GM12878 (cell line): ENCODE measurements at regions not wholly inside any gene's neighbourhood (a gene's known extent, or its start where the extent isn't known, plus 50 kb on each side); places are given as distances from the start of the nearest gene placed in this dataset.

Source experiments
- ATAC-seq: fragments of 200-7000 bp; cut with Tn5 transposase; 3 replicates; pipeline ENCODE4 v1.9.1; 2020; ENCODE audit warnings: mild to moderate bottlenecking, moderate library complexity
- BruUV-seq: library from RNA; stranded (reverse); fragments of 400-500 nt; replicated peaks from 2 replicates; lab custom pipeline; 2021; lab: Mats Ljungman, UMichigan
- CTCF ChIA-PET: fragments of 300-600 bp; sonication (Branson Sonifier 250); formaldehyde crosslinking; extraction: SDS; loops from one replicate; lab custom pipeline; 2021; ENCODE audit warnings: inconsistent platforms; lab: Yijun Ruan, JAX
- POLR2A ChIA-PET: fragments of 350-600 bp; formaldehyde crosslinking; extraction: SDS; loops from one replicate; lab custom pipeline; 2021; ENCODE audit warnings: inconsistent platforms; lab: Charles Lee
- RAD21 ChIA-PET: fragments of 300-600 bp; sonication (Branson Sonifier 250); formaldehyde crosslinking; loops from one replicate; lab custom pipeline; 2023; ENCODE audit warnings: antibody characterized with exemption; ENCODE audit not compliant: unreplicated experiment; lab: Charles Lee
- SMC1A ChIA-PET: fragments of 300-600 bp; sonication (Branson Sonifier 250); formaldehyde crosslinking; loops from one replicate; lab custom pipeline; 2023; ENCODE audit not compliant: unreplicated experiment, uncharacterized antibody; lab: Charles Lee
- DNase-seq: peaks from one replicate; pipeline ENCODE4 v3.0.0-alpha.2; 2011; ENCODE audit warnings: low read depth, low spot score
- FAIRE-seq: peaks from 3 replicates; lab custom pipeline; 2011; peaks lifted over from hg19 to GRCh38; lab: Jason Lieb, UNC
- H2AFZ ChIP-seq: 2 replicates; pipeline ENCODE4 v1.6.0; 2011; ENCODE audit warnings: low read depth, low read length, control low read depth; ENCODE audit not compliant: control insufficient read depth
- H3K27ac ChIP-seq: 2 replicates; pipeline ENCODE4 v1.5.1; 2011; ENCODE audit warnings: control low read depth; ENCODE audit not compliant: control insufficient read depth, insufficient read depth
- H3K27me3 ChIP-seq, 2 experiments: replicated peaks in 1 of 2; 2 replicates each; pipeline versions ENCODE4 v1.6.0 to v1.6.1; 2011; ENCODE audit warnings: low read length in 1 of 2; ENCODE audit not compliant: control insufficient read depth in 2 of 2, insufficient read depth in 2 of 2
- H3K36me3 ChIP-seq, 2 experiments: 2 replicates each; pipeline ENCODE4 v1.5.1; 2011; ENCODE audit warnings: low read length in 1 of 2; ENCODE audit not compliant: control insufficient read depth in 2 of 2, insufficient read depth in 2 of 2
- H3K4me1 ChIP-seq: 2 replicates; pipeline ENCODE4 v1.6.1; 2011; ENCODE audit warnings: mild to moderate bottlenecking, low read length, moderate library complexity, mixed read lengths; ENCODE audit not compliant: control insufficient read depth, insufficient read depth
- H3K4me2 ChIP-seq: 2 replicates; pipeline ENCODE4 v1.6.0; 2011; ENCODE audit warnings: control low read depth; ENCODE audit not compliant: control insufficient read depth, insufficient read depth
- H3K4me3 ChIP-seq: fragments of 200-600 bp; sonication (generic); 2 replicates; pipeline ENCODE4 v1.5.1; 2016
- H3K79me2 ChIP-seq: 2 replicates; pipeline ENCODE4 v1.6.0; 2011; ENCODE audit warnings: low read length; ENCODE audit not compliant: control insufficient read depth, insufficient read depth
- H3K9ac ChIP-seq: 2 replicates; pipeline ENCODE4 v1.8.0; 2011; ENCODE audit warnings: low read length, control low read depth, mixed read lengths; ENCODE audit not compliant: control insufficient read depth, insufficient read depth
- H3K9me3 ChIP-seq: replicated peaks from 3 replicates; pipeline ENCODE4 v1.5.1; 2011; ENCODE audit warnings: mild to moderate bottlenecking, low read length; ENCODE audit not compliant: control insufficient read depth, insufficient read depth
- H4K20me1 ChIP-seq: 2 replicates; pipeline ENCODE4 v1.6.0; 2011; ENCODE audit not compliant: control insufficient read depth, insufficient read depth
- ATF7 ChIP-seq: fragments of 450-650 bp; IDR thresholded peaks from 2 replicates; pipeline ENCODE4 v1.6.1; 2016; ENCODE audit warnings: low read depth, mild to moderate bottlenecking
- BRCA1 ChIP-seq: IDR thresholded peaks from 2 replicates; pipeline ENCODE4 v1.6.1; 2011; ENCODE audit warnings: low read depth, low read length, improper control_type of control experiment
- EZH2 ChIP-seq: IDR thresholded peaks from 2 replicates; pipeline ENCODE4 v1.6.1; 2012; ENCODE audit warnings: low read depth, mild to moderate bottlenecking, control low read depth, inconsistent platforms, low read length, borderline replicate concordance; ENCODE audit not compliant: control insufficient read depth
- HDGF ChIP-seq: fragments of 450-650 bp; IDR thresholded peaks from 2 replicates; pipeline ENCODE4 v1.6.1; 2016; ENCODE audit warnings: antibody characterized with exemption
- IRF4 ChIP-seq: IDR thresholded peaks from 2 replicates; pipeline ENCODE4 v1.6.1; 2011; ENCODE audit warnings: low read depth, low read length
- JUND ChIP-seq: IDR thresholded peaks from 2 replicates; pipeline ENCODE4 v1.6.1; 2012; ENCODE audit warnings: low read depth, mild to moderate bottlenecking, low read length, improper control_type of control experiment, moderate library complexity
- MEF2A ChIP-seq: IDR thresholded peaks from 2 replicates; pipeline ENCODE4 v1.6.1; 2011; ENCODE audit warnings: low read depth, mild to moderate bottlenecking, low read length, moderate library complexity; ENCODE audit not compliant: insufficient read depth
- NBN ChIP-seq: fragments of 450-650 bp; IDR thresholded peaks from 2 replicates; pipeline ENCODE4 v1.6.1; 2016
- PAX8 ChIP-seq: fragments of 450-650 bp; IDR thresholded peaks from 2 replicates; pipeline ENCODE4 v1.6.1; 2017; ENCODE audit warnings: mild to moderate bottlenecking, moderate library complexity
- RAD51 ChIP-seq: fragments of 450-650 bp; IDR thresholded peaks from 2 replicates; pipeline ENCODE4 v1.6.1; 2016; ENCODE audit warnings: moderate library complexity, mild to moderate bottlenecking, inconsistent platforms
- SMC3 ChIP-seq: IDR thresholded peaks from 2 replicates; pipeline ENCODE4 v1.6.1; 2011; ENCODE audit warnings: low read length, improper control_type of control experiment, borderline replicate concordance
- TAF1 ChIP-seq: IDR thresholded peaks from 2 replicates; pipeline ENCODE4 v1.6.1; 2011; ENCODE audit warnings: mild to moderate bottlenecking, low read depth, low read length, borderline replicate concordance
- TCF3 ChIP-seq: IDR thresholded peaks from 2 replicates; pipeline ENCODE4 v1.6.1; 2012; ENCODE audit warnings: low read depth, mild to moderate bottlenecking, low read length, borderline replicate concordance; ENCODE audit not compliant: insufficient read depth
- TCF7 ChIP-seq: IDR thresholded peaks from 2 replicates; pipeline ENCODE4 v1.6.1; 2014; ENCODE audit warnings: antibody characterized with exemption, borderline replicate concordance
- WGBS: methylation state at CpG from one replicate; pipeline ENCODE4 v1.1.6; 2016; ENCODE audit warnings: low lambda C conversion rate; ENCODE audit not compliant: insufficient replicate concordance, insufficient coverage; ENCODE audit errors: missing lambda C conversion rate; 5-methylcytosine and 5-hydroxymethylcytosine counted together
- in situ Hi-C: fragments of 300-500 bp; cut with MboI; formaldehyde crosslinking; loops from 9 replicates; pipeline ENCODE4 v1.14.3; 2018; ENCODE audit warnings: mixed read lengths
- intact Hi-C: fragments of 100-400 bp; cut with micrococcal nuclease; formaldehyde crosslinking; loops from one replicate; pipeline ENCODE4 v1.14.2; 2022; ENCODE audit not compliant: unreplicated experiment
- TF ChIP-seq, protein P1 (sequence below): fragments of 150-350 bp; IDR thresholded peaks from 2 replicates; pipeline ENCODE4 v1.6.1; 2014; ENCODE audit warnings: mild to moderate bottlenecking, low read depth, low read length
- TF ChIP-seq, protein P2 (sequence below): IDR thresholded peaks from 2 replicates; pipeline ENCODE4 v1.6.1; 2012; ENCODE audit warnings: low read depth, low read length, improper control_type of control experiment
- TF ChIP-seq, protein P3 (sequence below): fragments of 450-650 bp; IDR thresholded peaks from 2 replicates; pipeline ENCODE4 v1.6.1; 2016; ENCODE audit warnings: mild to moderate bottlenecking

DNA sequence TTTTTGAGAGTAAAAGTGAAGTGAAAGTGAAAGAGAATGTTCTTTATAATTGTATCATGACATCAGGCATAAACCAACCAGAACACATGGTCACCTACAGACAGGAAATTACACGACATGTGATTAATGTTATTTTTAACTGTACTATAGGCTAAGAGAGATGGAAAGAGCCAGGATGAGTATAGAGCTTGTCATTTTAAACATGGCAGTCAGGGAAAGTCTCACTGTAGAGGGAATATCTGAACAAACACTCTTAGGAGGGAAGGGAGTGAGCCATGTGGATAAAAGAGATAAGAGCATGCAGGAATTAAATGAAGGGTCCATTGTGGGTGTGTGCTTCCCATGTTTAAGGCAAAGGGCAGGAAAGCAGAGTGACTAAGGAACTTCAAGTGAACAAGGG lies 599.1 kb upstream of the FAT3 start:
- no peak overlapping the region for H2AFZ ChIP-seq

DNA sequence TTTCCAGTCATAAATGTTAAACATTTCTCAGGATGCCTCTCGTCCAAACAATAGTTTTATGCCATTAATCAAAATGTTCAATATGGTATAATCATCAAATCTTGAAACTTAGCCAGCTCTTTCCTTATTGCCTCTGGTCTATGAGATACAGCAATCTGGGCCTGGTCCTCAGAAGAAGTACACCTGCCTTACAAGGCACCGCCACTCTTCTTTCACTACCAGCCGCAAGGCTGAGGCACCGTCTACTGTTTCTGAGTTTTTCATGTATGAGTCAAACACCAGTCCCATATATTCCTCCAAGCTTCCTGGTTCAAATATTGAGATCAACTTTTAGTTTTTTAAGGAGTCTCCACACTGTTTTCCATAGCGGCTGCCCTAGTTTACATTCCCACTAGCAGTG lies 600.6 kb upstream of the FAT3 start:
- Histone ChIP-seq H3K9me3 (no peaks in the 10 kb centered on the region), H3K79me2 (no peaks in the 10 kb centered on the region), H3K4me1 (no peaks in the 10 kb centered on the region), H3K9ac (no peak overlapping the region), H4K20me1 (no peaks in the 10 kb centered on the region), H3K27ac (no peak overlapping the region), H2AFZ (no peak overlapping the region), H3K4me3 (no peak overlapping the region), H3K36me3 (no peaks in the 10 kb centered on the region), H3K27me3 (no peaks in the 10 kb centered on the region), H3K4me2 (no peak overlapping the region)
- ATAC-seq: no peak
- BruUV-seq: no TSS peak
- ChIA-PET CTCF (no interaction called here), POLR2A (no interaction called here), SMC1A (no interaction called here), RAD21 (no interaction called here)
- no peak for DNase-seq
- no peak for FAIRE-seq
- intact Hi-C loops: no loop called here
- 59% methylated on average over 5 of the region's 5 CpGs for WGBS
- in situ Hi-C loops: no loop called here
- no peak for TF ChIP-seq JUND
- TF ChIP-seq TCF7: no peak
- no peak for TF ChIP-seq PAX8
- TF ChIP-seq, protein P1, sequence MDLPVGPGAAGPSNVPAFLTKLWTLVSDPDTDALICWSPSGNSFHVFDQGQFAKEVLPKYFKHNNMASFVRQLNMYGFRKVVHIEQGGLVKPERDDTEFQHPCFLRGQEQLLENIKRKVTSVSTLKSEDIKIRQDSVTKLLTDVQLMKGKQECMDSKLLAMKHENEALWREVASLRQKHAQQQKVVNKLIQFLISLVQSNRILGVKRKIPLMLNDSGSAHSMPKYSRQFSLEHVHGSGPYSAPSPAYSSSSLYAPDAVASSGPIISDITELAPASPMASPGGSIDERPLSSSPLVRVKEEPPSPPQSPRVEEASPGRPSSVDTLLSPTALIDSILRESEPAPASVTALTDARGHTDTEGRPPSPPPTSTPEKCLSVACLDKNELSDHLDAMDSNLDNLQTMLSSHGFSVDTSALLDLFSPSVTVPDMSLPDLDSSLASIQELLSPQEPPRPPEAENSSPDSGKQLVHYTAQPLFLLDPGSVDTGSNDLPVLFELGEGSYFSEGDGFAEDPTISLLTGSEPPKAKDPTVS: no peak
- no peak for TF ChIP-seq NBN
- no peak for TF ChIP-seq TAF1
- TF ChIP-seq IRF4: no peak
- TF ChIP-seq, protein P2, sequence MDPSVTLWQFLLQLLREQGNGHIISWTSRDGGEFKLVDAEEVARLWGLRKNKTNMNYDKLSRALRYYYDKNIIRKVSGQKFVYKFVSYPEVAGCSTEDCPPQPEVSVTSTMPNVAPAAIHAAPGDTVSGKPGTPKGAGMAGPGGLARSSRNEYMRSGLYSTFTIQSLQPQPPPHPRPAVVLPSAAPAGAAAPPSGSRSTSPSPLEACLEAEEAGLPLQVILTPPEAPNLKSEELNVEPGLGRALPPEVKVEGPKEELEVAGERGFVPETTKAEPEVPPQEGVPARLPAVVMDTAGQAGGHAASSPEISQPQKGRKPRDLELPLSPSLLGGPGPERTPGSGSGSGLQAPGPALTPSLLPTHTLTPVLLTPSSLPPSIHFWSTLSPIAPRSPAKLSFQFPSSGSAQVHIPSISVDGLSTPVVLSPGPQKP: no peak
- TF ChIP-seq TCF3: no peak
- no peak for TF ChIP-seq SMC3

More for the DNA sequence above, 599.1 kb upstream of the FAT3 start:
- Histone ChIP-seq H3K27ac (no peak overlapping the region), H3K4me3 (no peak overlapping the region), H3K9me3 (no peaks in the 10 kb centered on the region), H4K20me1 (no peaks in the 10 kb centered on the region), H3K79me2 (no peaks in the 10 kb centered on the region), H3K4me1 (no peaks in the 10 kb centered on the region), H3K36me3 (no peaks in the 10 kb centered on the region), H3K9ac (no peak overlapping the region), H3K4me2 (no peak overlapping the region), H3K27me3 (no peaks in the 10 kb centered on the region)
- ChIA-PET CTCF (no interaction called here), POLR2A (no interaction called here), RAD21 (no interaction called here), SMC1A (no interaction called here)
- FAIRE-seq (no peak), ATAC-seq (peak; percentile 79), DNase-seq (no peak)
- intact Hi-C loops: no loop called here
- in situ Hi-C loops: no loop called here
- TF ChIP-seq RAD51 (peak; percentile 44; the same call in 1 of the 2 replicates), EZH2 (no peak), BRCA1 (no peak), ATF7 (peak; percentile 59; the same call in 1 of the 2 replicates), HDGF (no peak), MEF2A (0 out of 2 replicates have a peak, but pooled peaks have one; percentile 39)
- TF ChIP-seq, protein P3, sequence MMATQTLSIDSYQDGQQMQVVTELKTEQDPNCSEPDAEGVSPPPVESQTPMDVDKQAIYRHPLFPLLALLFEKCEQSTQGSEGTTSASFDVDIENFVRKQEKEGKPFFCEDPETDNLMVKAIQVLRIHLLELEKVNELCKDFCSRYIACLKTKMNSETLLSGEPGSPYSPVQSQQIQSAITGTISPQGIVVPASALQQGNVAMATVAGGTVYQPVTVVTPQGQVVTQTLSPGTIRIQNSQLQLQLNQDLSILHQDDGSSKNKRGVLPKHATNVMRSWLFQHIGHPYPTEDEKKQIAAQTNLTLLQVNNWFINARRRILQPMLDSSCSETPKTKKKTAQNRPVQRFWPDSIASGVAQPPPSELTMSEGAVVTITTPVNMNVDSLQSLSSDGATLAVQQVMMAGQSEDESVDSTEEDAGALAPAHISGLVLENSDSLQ: peak; percentile 40; the same call in 1 of the 2 replicates
- WGBS: 12% methylated on average over 1 of the region's 1 CpG
- no TSS peak for BruUV-seq
